ENCODE measurements at regions not wholly inside any gene's neighbourhood (a gene's known extent, or its start where the extent isn't known, plus 50 kb on each side); places are given as distances from the start of the nearest gene placed in this dataset.
A peak's percentile ranks its signal among the peaks of the same experiment; 100 is the strongest.

GRCh38 chr9:91037511-91038482 lies 236.2 kb downstream of the SYK start:
- TF ChIP-seq CTCF (IDR thresholded peaks at IDR 0.05) = no peak
- no peak for DNase-seq (ENCODE audit: extremely low spot score, unreplicated experiment)
- Mint-ChIP-seq H3K4me3 (ENCODE audit: unreplicated experiment) (no peak overlapping the region), H3K9me3 (ENCODE audit: unreplicated experiment) (no peaks in the 10 kb centered on the region), H3K27me3 (ENCODE audit: unreplicated experiment) (no peaks in the 10 kb centered on the region), H3K27ac (ENCODE audit: unreplicated experiment) (peak overlapping the region; percentile 75), H3K4me1 (ENCODE audit: unreplicated experiment) (peaks cover 20% of the 10 kb centered on the region), H3K36me3 (ENCODE audit: unreplicated experiment) (no peaks in the 10 kb centered on the region)

DNA sequence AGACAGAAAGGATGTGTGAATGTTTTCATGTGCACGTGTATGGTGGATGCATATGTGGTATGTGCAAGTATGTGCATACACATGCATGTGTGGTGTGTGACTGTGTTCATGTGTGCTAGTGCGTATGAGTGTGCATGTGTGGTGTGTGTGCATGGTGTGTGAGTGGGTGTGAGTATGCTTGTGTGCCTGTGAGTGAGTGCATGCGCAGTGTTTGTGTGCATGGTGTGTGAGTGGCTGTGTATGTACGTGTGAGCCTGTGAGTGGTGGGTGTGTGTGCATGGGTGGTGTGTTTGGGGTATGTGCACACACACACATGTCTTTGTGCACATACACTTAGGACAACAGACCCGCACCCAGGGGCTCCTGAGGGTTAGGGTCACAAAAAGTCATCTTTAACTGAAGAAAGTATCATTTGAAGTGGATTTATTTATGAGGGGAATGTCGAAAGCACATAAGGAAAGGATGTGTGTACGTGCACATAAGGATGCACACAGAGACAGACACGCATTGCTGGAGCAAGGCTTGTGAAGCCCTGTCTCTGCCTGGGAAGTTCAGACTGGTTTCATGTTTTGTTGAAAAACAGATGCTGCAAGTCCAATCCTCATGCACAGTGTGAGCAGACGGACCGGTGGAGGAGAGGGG lies 237.0 kb downstream of the SYK start:
- no peak for DNase-seq (ENCODE audit: extremely low spot score, unreplicated experiment)
- H3K27ac Mint-ChIP-seq (ENCODE audit: unreplicated experiment) = peak overlapping the region; percentile 75
- H3K4me1 Mint-ChIP-seq (ENCODE audit: unreplicated experiment) = peaks cover 20% of the 10 kb centered on the region
- no peaks in the 10 kb centered on the region for H3K36me3 Mint-ChIP-seq (ENCODE audit: unreplicated experiment)
- H3K4me3 Mint-ChIP-seq (ENCODE audit: unreplicated experiment) = no peak overlapping the region
- no peaks in the 10 kb centered on the region for H3K27me3 Mint-ChIP-seq (ENCODE audit: unreplicated experiment)
- TF ChIP-seq CTCF (IDR thresholded peaks at IDR 0.05) = no peak
- no peaks in the 10 kb centered on the region for H3K9me3 Mint-ChIP-seq (ENCODE audit: unreplicated experiment)

DNA sequence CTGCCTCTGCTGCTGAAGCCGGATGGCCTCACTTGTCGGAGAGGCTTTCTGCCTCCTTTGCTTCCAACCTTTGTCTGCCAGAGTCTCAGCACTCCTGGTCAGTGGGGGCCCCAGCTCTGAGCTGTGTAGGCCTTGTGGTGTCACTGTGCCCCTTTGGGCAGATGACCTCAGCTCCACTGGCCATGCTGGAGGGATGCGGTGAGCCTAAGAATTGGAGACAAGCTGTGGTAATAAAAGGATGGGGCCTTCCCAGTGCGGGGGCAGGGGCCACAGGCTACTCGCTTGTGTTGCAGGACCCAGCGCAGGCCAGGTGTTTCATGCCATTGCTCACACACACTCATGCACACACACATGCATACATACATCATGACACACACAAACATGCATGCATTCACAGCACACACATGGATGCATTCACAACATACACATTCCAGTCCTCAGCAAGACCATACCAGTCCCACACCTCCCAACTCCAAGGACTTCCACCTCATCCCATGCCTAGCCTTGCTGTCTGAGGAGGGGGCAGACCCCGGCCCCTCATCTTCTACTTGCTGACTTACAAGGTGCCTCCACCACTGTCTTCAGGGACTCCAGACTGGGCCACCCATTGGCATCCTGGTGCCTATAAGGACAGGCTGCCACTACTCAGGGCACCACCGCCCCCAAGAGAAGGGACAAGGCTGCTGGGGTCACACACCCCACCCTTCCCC lies 237.7 kb downstream of the SYK start:
- peaks cover 20% of the 10 kb centered on the region for H3K4me1 Mint-ChIP-seq (ENCODE audit: unreplicated experiment)

DNA sequence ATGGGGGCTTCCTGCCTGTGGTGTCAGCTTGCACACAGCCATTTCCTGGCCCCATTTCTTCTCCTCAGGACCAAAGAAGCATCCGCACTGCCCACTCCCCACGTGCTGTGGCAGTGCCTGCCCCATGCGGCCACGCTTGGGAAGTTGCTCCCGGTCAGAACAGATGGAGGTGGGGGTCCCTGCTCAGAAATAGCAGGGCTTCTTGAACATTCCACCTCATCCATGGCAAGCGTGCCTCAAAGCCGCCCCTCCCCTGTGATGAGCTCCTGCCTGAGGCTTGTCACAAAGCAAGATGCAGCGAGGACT lies 238.2 kb downstream of the SYK start:
- Mint-ChIP-seq H3K36me3 (ENCODE audit: unreplicated experiment) (no peaks in the 10 kb centered on the region), H3K27me3 (ENCODE audit: unreplicated experiment) (no peaks in the 10 kb centered on the region), H3K4me1 (ENCODE audit: unreplicated experiment) (peaks cover 20% of the 10 kb centered on the region), H3K27ac (ENCODE audit: unreplicated experiment) (no peak overlapping the region), H3K4me3 (ENCODE audit: unreplicated experiment) (no peak overlapping the region), H3K9me3 (ENCODE audit: unreplicated experiment) (no peaks in the 10 kb centered on the region)
- no peak for DNase-seq (ENCODE audit: extremely low spot score, unreplicated experiment)
- TF ChIP-seq CTCF (IDR thresholded peaks at IDR 0.05) = no peak

More for the DNA sequence above, 237.7 kb downstream of the SYK start:
- H3K36me3 Mint-ChIP-seq (ENCODE audit: unreplicated experiment) = no peaks in the 10 kb centered on the region
- no peak for DNase-seq (ENCODE audit: extremely low spot score, unreplicated experiment)
- no peak overlapping the region for H3K27ac Mint-ChIP-seq (ENCODE audit: unreplicated experiment)
- no peak overlapping the region for H3K4me3 Mint-ChIP-seq (ENCODE audit: unreplicated experiment)
- no peak for TF ChIP-seq CTCF (IDR thresholded peaks at IDR 0.05)
- H3K9me3 Mint-ChIP-seq (ENCODE audit: unreplicated experiment) = no peaks in the 10 kb centered on the region
- no peaks in the 10 kb centered on the region for H3K27me3 Mint-ChIP-seq (ENCODE audit: unreplicated experiment)
